ENCODE measurements at regions not wholly inside any gene's neighbourhood (a gene's known extent, or its start where the extent isn't known, plus 50 kb on each side); places are given as distances from the start of the nearest gene placed in this dataset.
A peak's percentile ranks its signal among the peaks of the same experiment; 100 is the strongest.
"Not testable (repeated sequence)": the region's sequence is repeated elsewhere in the genome, so short reads cannot be mapped to it uniquely, and the experiment has no call there.

- no peak for TF ChIP-seq CTCF (conservative IDR thresholded peaks at IDR 0.05; ENCODE audit: low read depth, low read length)
These were observed 95.9 kb upstream of the DUSP21 start for GRCh38 chrX:44747969-44748368.

GRCh38 chrX:44747317-44747716 is 96.5 kb upstream of the DUSP21 start:
- TF ChIP-seq CTCF (conservative IDR thresholded peaks at IDR 0.05; ENCODE audit: low read depth, low read length), result no peak
- no peak overlapping the region for H3K4me3 ChIP-seq (ENCODE audit: low read depth, low read length)
- DNase-seq (ENCODE audit: low read depth), result no peak

More at GRCh38 chrX:44747969-44748368, 95.9 kb upstream of the DUSP21 start:
- peak; percentile 6 for DNase-seq (ENCODE audit: low read depth)
- no peak overlapping the region for H3K4me3 ChIP-seq (ENCODE audit: low read depth, low read length)

GRCh38 chrX:44744799-44745198 is 99.0 kb upstream of the DUSP21 start:
- DNase-seq (ENCODE audit: low read depth), result no peak
- TF ChIP-seq CTCF (conservative IDR thresholded peaks at IDR 0.05; ENCODE audit: low read depth, low read length), result no peak

GRCh38 chrX:44742480-44743155 is 101.2 kb upstream of the DUSP21 start:
- TF ChIP-seq CTCF (conservative IDR thresholded peaks at IDR 0.05; ENCODE audit: low read depth, low read length), result no peak
- no peak overlapping the region for H3K4me3 ChIP-seq (ENCODE audit: low read depth, low read length)
- no peak for DNase-seq (ENCODE audit: low read depth)

More at GRCh38 chrX:44744799-44745198, 99.0 kb upstream of the DUSP21 start:
- no peak overlapping the region for H3K4me3 ChIP-seq (ENCODE audit: low read depth, low read length)

GRCh38 chrX:44741859-44742258 is 102.0 kb upstream of the DUSP21 start:
- not testable (repeated sequence) for H3K4me3 ChIP-seq (ENCODE audit: low read depth, low read length); DNase-seq (ENCODE audit: low read depth)

GRCh38 chrX:44741458-44741857 is 102.4 kb upstream of the DUSP21 start:
- not testable (repeated sequence) for DNase-seq (ENCODE audit: low read depth); H3K4me3 ChIP-seq (ENCODE audit: low read depth, low read length)

- no peak for TF ChIP-seq CTCF (conservative IDR thresholded peaks at IDR 0.05; ENCODE audit: low read depth, low read length)
- no peak for DNase-seq (ENCODE audit: low read depth)
- H3K4me3 ChIP-seq (ENCODE audit: low read depth, low read length), result no peak overlapping the region
These were observed 108.3 kb upstream of the DUSP21 start for GRCh38 chrX:44735498-44735897.

- no peak for TF ChIP-seq CTCF (conservative IDR thresholded peaks at IDR 0.05; ENCODE audit: low read depth, low read length)
- no peak overlapping the region for H3K4me3 ChIP-seq (ENCODE audit: low read depth, low read length)
- DNase-seq (ENCODE audit: low read depth), result no peak
These were observed 109.9 kb upstream of the DUSP21 start for GRCh38 chrX:44733931-44734330.

Measured in epithelial cell of proximal tubule (primary cell).